ENCODE measurements at regions not wholly inside any gene's neighbourhood (a gene's known extent, or its start where the extent isn't known, plus 50 kb on each side); places are given as distances from the start of the nearest gene placed in this dataset.

DNA sequence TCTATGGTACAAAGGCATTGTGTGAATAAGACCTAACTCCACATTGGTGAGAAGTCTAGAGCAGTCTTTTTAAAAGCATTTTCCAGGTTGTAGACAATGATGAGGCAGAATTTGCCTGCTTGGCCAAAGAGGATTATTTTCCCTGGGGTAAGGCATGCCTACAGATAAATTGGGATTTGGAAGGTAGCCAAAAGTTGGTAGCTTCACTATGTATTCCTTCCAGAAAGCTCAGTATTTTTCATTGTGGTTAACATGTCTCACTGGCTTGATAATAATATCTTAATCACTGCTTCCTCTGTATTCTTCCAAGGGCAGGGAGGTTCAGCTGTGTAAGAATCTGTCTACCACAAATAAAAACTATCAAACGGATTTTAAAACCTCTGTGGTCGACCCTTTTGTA lies 590.8 kb upstream of the PRMT6 start:
- Histone ChIP-seq H3K27me3 (ENCODE audit: control insufficient read depth, insufficient read depth, low read length) (no peaks in the 10 kb centered on the region), H3K27ac (ENCODE audit: low read length) (no peak overlapping the region), H3K9ac (ENCODE audit: low read length) (no peak overlapping the region), H3K9me3 (ENCODE audit: control insufficient read depth, low read depth, low read length) (peaks cover 12% of the 10 kb centered on the region), H3K4me3 (ENCODE audit: low read length) (no peak overlapping the region), H3K4me1 (ENCODE audit: control insufficient read depth, low read depth, low read length) (no peaks in the 10 kb centered on the region), H3K36me3 (ENCODE audit: control insufficient read depth, low read depth, low read length) (no peaks in the 10 kb centered on the region)

DNA sequence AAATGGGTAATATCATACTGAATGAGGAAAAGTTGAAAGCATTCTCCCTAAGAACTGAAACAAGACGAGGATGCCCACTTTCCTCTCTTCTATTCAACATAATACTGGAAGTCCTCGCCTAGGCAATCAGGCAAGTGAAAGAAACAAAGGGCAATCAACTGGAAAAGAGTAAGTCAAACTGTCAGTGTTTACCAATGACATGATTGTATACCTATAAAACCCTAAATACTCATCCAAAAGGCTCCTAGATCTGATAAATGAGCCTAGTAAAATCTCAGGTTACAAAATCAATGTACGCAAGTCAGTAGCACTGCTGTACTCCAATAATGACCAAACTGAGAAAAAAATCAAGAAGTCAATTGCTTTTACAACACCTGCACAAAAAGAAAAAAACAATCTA lies 575.8 kb upstream of the PRMT6 start:
- no peak overlapping the region for H3K27ac ChIP-seq (ENCODE audit: low read length)
- H3K27me3 ChIP-seq (ENCODE audit: control insufficient read depth, insufficient read depth, low read length), result no peaks in the 10 kb centered on the region

GRCh38 chr1:106492880-106493279 lies 563.6 kb upstream of the PRMT6 start:
- Histone ChIP-seq H3K27me3 (ENCODE audit: control insufficient read depth, insufficient read depth, low read length) (no peaks in the 10 kb centered on the region), H3K27ac (ENCODE audit: low read length) (no peak overlapping the region), H3K9ac (ENCODE audit: low read length) (no peak overlapping the region), H3K36me3 (ENCODE audit: control insufficient read depth, low read depth, low read length) (no peaks in the 10 kb centered on the region), H3K4me3 (ENCODE audit: low read length) (no peak overlapping the region), H3K9me3 (ENCODE audit: control insufficient read depth, low read depth, low read length) (no peaks in the 10 kb centered on the region), H3K4me1 (ENCODE audit: control insufficient read depth, low read depth, low read length) (no peaks in the 10 kb centered on the region)

More for the DNA sequence above, 575.8 kb upstream of the PRMT6 start:
- no peaks in the 10 kb centered on the region for H3K4me1 ChIP-seq (ENCODE audit: control insufficient read depth, low read depth, low read length)
- no peaks in the 10 kb centered on the region for H3K9me3 ChIP-seq (ENCODE audit: control insufficient read depth, low read depth, low read length)
- H3K9ac ChIP-seq (ENCODE audit: low read length), result no peak overlapping the region
- H3K36me3 ChIP-seq (ENCODE audit: control insufficient read depth, low read depth, low read length), result no peaks in the 10 kb centered on the region
- no peak overlapping the region for H3K4me3 ChIP-seq (ENCODE audit: low read length)

DNA sequence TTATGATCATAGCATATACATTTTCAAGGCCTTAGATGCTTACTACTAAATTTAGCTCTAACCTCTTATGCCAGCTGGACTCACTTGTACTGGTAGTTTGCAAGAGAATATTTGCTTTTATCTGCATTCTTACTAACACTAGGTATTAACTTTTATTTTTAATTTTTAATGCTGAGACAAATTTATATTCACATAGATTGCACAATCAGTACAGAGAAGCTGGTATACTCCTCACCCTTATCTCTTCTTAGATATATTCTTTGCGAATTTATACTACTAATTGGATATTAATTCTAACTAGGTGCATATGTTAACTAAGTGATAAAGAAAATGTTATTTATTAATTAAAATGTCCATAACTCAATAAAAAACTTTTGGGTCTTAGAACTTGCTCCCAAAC lies 561.8 kb upstream of the PRMT6 start:
- Histone ChIP-seq H3K9ac (ENCODE audit: low read length) (no peak overlapping the region), H3K36me3 (ENCODE audit: control insufficient read depth, low read depth, low read length) (no peaks in the 10 kb centered on the region), H3K27ac (ENCODE audit: low read length) (no peak overlapping the region), H3K27me3 (ENCODE audit: control insufficient read depth, insufficient read depth, low read length) (no peaks in the 10 kb centered on the region), H3K4me3 (ENCODE audit: low read length) (no peak overlapping the region), H3K9me3 (ENCODE audit: control insufficient read depth, low read depth, low read length) (no peaks in the 10 kb centered on the region), H3K4me1 (ENCODE audit: control insufficient read depth, low read depth, low read length) (no peaks in the 10 kb centered on the region)

DNA sequence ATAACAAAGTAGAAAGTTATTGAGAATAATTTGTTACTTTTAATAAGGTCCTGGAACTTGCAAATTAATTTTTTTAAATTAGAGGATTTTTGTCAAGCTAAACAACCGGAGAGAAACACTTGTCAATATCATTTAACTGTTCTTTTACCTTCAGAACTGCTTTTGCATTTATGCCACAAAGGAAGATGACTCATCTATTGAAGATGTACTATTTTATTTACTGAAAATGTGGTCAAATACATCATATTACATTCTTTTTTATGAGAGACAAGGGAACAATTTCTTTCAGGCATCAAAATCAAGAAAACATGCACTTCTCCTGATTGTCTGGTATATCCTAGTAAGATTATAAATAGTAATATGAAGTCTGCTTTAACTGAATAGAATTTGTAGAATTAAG lies 558.2 kb upstream of the PRMT6 start:
- no peaks in the 10 kb centered on the region for H3K9me3 ChIP-seq (ENCODE audit: control insufficient read depth, low read depth, low read length)
- no peaks in the 10 kb centered on the region for H3K36me3 ChIP-seq (ENCODE audit: control insufficient read depth, low read depth, low read length)
- H3K27me3 ChIP-seq (ENCODE audit: control insufficient read depth, insufficient read depth, low read length), result no peaks in the 10 kb centered on the region
- H3K4me3 ChIP-seq (ENCODE audit: low read length), result no peak overlapping the region
- no peak overlapping the region for H3K27ac ChIP-seq (ENCODE audit: low read length)
- no peak overlapping the region for H3K9ac ChIP-seq (ENCODE audit: low read length)
- peaks cover 3% of the 10 kb centered on the region for H3K4me1 ChIP-seq (ENCODE audit: control insufficient read depth, low read depth, low read length)

DNA sequence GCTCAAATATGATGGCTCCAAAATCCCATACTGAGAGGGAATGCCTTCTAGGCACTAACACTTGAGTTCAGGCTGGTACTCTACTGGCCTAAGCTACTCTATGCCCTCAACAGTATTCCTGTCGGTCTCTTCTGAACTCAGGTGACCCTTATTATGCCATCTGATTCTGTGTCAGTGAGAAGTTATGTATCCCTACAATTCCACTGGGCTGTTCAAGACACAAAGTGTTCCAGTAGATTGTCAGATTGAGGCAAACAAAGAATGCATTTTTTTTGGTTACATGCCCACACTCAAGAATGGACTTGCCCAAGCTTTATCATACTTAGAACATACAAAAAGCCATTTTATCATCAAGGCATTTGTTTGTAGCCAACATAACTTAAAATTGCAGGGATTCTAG lies 553.8 kb upstream of the PRMT6 start:
- Histone ChIP-seq H3K4me1 (ENCODE audit: control insufficient read depth, low read depth, low read length) (peaks cover 3% of the 10 kb centered on the region), H3K4me3 (ENCODE audit: low read length) (no peak overlapping the region), H3K36me3 (ENCODE audit: control insufficient read depth, low read depth, low read length) (no peaks in the 10 kb centered on the region), H3K27ac (ENCODE audit: low read length) (no peak overlapping the region), H3K27me3 (ENCODE audit: control insufficient read depth, insufficient read depth, low read length) (no peaks in the 10 kb centered on the region), H3K9ac (ENCODE audit: low read length) (no peak overlapping the region), H3K9me3 (ENCODE audit: control insufficient read depth, low read depth, low read length) (no peaks in the 10 kb centered on the region)

DNA sequence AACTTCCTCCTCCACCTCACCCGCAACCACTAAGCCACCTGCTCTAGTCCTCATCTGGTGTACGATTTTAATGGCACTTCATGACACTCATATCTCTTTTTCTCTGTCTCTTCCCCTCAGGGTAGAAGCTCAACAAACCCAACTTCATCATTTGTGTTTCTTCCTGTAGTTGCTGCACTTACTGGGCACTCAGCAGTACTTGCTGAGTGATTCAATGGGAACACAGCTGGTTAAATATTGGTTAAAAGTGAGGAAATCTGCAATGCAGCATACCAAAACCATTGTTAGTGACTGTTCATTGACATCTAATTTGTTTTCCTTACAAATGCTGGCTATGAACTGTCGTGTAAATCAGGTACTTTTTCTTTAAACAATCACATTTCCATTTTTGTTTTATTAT lies 541.1 kb upstream of the PRMT6 start:
- Histone ChIP-seq H3K9me3 (ENCODE audit: control insufficient read depth, low read depth, low read length) (no peaks in the 10 kb centered on the region), H3K36me3 (ENCODE audit: control insufficient read depth, low read depth, low read length) (no peaks in the 10 kb centered on the region), H3K4me3 (ENCODE audit: low read length) (no peak overlapping the region), H3K27me3 (ENCODE audit: control insufficient read depth, insufficient read depth, low read length) (no peaks in the 10 kb centered on the region), H3K9ac (ENCODE audit: low read length) (no peak overlapping the region), H3K4me1 (ENCODE audit: control insufficient read depth, low read depth, low read length) (peaks cover 12% of the 10 kb centered on the region), H3K27ac (ENCODE audit: low read length) (no peak overlapping the region)

- Histone ChIP-seq H3K27me3 (ENCODE audit: control insufficient read depth, insufficient read depth, low read length) (no peaks in the 10 kb centered on the region), H3K27ac (ENCODE audit: low read length) (no peak overlapping the region), H3K36me3 (ENCODE audit: control insufficient read depth, low read depth, low read length) (no peaks in the 10 kb centered on the region), H3K9me3 (ENCODE audit: control insufficient read depth, low read depth, low read length) (no peaks in the 10 kb centered on the region), H3K9ac (ENCODE audit: low read length) (no peak overlapping the region), H3K4me3 (ENCODE audit: low read length) (no peak overlapping the region), H3K4me1 (ENCODE audit: control insufficient read depth, low read depth, low read length) (peaks cover 12% of the 10 kb centered on the region)
These were observed 539.2 kb upstream of the PRMT6 start for GRCh38 chr1:106517224-106517623.

DNA sequence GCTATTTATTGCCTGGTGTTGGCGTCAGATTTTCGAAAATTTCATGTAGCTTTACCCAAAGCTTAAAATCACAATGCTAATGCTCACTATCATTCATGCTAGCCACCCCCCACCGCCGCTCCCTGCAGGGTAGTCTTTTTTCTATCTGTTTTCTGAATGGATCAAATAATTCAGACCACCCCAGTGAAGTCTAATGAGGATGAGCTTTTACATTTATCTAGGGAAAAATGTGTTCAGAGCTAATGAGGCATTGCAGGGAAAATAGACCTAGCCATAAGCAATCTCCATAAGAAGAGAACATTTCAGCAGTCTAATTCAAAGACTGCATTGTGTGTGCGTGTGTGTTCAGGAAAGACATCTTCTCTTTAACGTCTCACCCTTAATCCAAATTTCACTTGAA lies 533.0 kb upstream of the PRMT6 start:
- Histone ChIP-seq H3K9me3 (ENCODE audit: control insufficient read depth, low read depth, low read length) (no peaks in the 10 kb centered on the region), H3K27me3 (ENCODE audit: control insufficient read depth, insufficient read depth, low read length) (no peaks in the 10 kb centered on the region), H3K4me3 (ENCODE audit: low read length) (no peak overlapping the region), H3K9ac (ENCODE audit: low read length) (no peak overlapping the region), H3K4me1 (ENCODE audit: control insufficient read depth, low read depth, low read length) (peaks cover 19% of the 10 kb centered on the region), H3K36me3 (ENCODE audit: control insufficient read depth, low read depth, low read length) (no peaks in the 10 kb centered on the region), H3K27ac (ENCODE audit: low read length) (no peak overlapping the region)

- Histone ChIP-seq H3K27me3 (ENCODE audit: control insufficient read depth, insufficient read depth, low read length) (no peaks in the 10 kb centered on the region), H3K4me3 (ENCODE audit: low read length) (no peak overlapping the region), H3K36me3 (ENCODE audit: control insufficient read depth, low read depth, low read length) (no peaks in the 10 kb centered on the region), H3K27ac (ENCODE audit: low read length) (no peak overlapping the region), H3K9ac (ENCODE audit: low read length) (no peak overlapping the region), H3K4me1 (ENCODE audit: control insufficient read depth, low read depth, low read length) (peaks cover 19% of the 10 kb centered on the region), H3K9me3 (ENCODE audit: control insufficient read depth, low read depth, low read length) (no peaks in the 10 kb centered on the region)
These were observed 531.8 kb upstream of the PRMT6 start for GRCh38 chr1:106524631-106525030.

- H3K27ac ChIP-seq (ENCODE audit: low read length), result no peak overlapping the region
These were observed 529.8 kb upstream of the PRMT6 start for GRCh38 chr1:106526650-106527049.

GRCh38 chr1:106534612-106535011 lies 521.9 kb upstream of the PRMT6 start:
- Histone ChIP-seq H3K27ac (ENCODE audit: low read length) (no peak overlapping the region), H3K9me3 (ENCODE audit: control insufficient read depth, low read depth, low read length) (peaks cover 6% of the 10 kb centered on the region), H3K4me3 (ENCODE audit: low read length) (no peak overlapping the region), H3K36me3 (ENCODE audit: control insufficient read depth, low read depth, low read length) (no peaks in the 10 kb centered on the region), H3K27me3 (ENCODE audit: control insufficient read depth, insufficient read depth, low read length) (no peaks in the 10 kb centered on the region), H3K9ac (ENCODE audit: low read length) (no peak overlapping the region), H3K4me1 (ENCODE audit: control insufficient read depth, low read depth, low read length) (no peaks in the 10 kb centered on the region)

More at GRCh38 chr1:106526650-106527049, 529.8 kb upstream of the PRMT6 start:
- Histone ChIP-seq H3K4me3 (ENCODE audit: low read length) (no peak overlapping the region), H3K9me3 (ENCODE audit: control insufficient read depth, low read depth, low read length) (peaks cover 3% of the 10 kb centered on the region), H3K4me1 (ENCODE audit: control insufficient read depth, low read depth, low read length) (peaks cover 19% of the 10 kb centered on the region), H3K27me3 (ENCODE audit: control insufficient read depth, insufficient read depth, low read length) (no peaks in the 10 kb centered on the region), H3K36me3 (ENCODE audit: control insufficient read depth, low read depth, low read length) (no peaks in the 10 kb centered on the region), H3K9ac (ENCODE audit: low read length) (no peak overlapping the region)

Data from iPS-18a (cell line).